HG02678 (cell line): ENCODE measurements at regions not wholly inside any gene's neighbourhood (a gene's known extent, or its start where the extent isn't known, plus 50 kb on each side); places are given as distances from the start of the nearest gene placed in this dataset.

Source experiments
- ATAC-seq: cut with Tn5 transposase; IDR thresholded peaks from one replicate; pipeline ENCODE4 v1.9.1; 2021; ENCODE audit warnings: mild to moderate bottlenecking, moderate library complexity; ENCODE audit not compliant: unreplicated experiment

- ATAC-seq = no peak
Measured at GRCh38 chr2:168375195-168375798, 80.8 kb upstream of the CERS6 start.

- no peak for ATAC-seq
Measured at GRCh38 chr2:168378960-168379669, 77.0 kb upstream of the CERS6 start.

- no peak for ATAC-seq
Measured at GRCh38 chr2:168380500-168380899, 75.6 kb upstream of the CERS6 start.

GRCh38 chr2:168392024-168392423 is 64.0 kb upstream of the CERS6 start:
- no peak for ATAC-seq

GRCh38 chr2:168392797-168393196 is 63.3 kb upstream of the CERS6 start:
- ATAC-seq = no peak

GRCh38 chr2:168394262-168394661 is 61.8 kb upstream of the CERS6 start:
- no peak for ATAC-seq

- no peak for ATAC-seq
Measured at GRCh38 chr2:168396131-168396530, 59.9 kb upstream of the CERS6 start.

- no peak for ATAC-seq
Measured at GRCh38 chr2:168397629-168398028, 58.4 kb upstream of the CERS6 start.

GRCh38 chr2:168401048-168401556 is 55.0 kb upstream of the CERS6 start:
- ATAC-seq = no peak

GRCh38 chr2:168401771-168402170 is 54.3 kb upstream of the CERS6 start:
- ATAC-seq = no peak

- ATAC-seq = no peak
Measured at GRCh38 chr2:168402531-168402930, 53.5 kb upstream of the CERS6 start.

- no peak for ATAC-seq
Measured at GRCh38 chr2:168403736-168404135, 52.3 kb upstream of the CERS6 start.

GRCh38 chr2:168404764-168405163 is 51.3 kb upstream of the CERS6 start:
- no peak for ATAC-seq
